Mesothelial cell of epicardium (in vitro differentiated cells): ENCODE measurements at regions not wholly inside any gene's neighbourhood (a gene's known extent, or its start where the extent isn't known, plus 50 kb on each side); places are given as distances from the start of the nearest gene placed in this dataset.

ENCODE experiments used
- DNase-seq, 2 experiments: peaks; one replicate each; pipeline ENCODE4 v3.0.0; 2021; ENCODE audit warnings: low spot score in 2 of 2; ENCODE audit not compliant: unreplicated experiment in 2 of 2
- H3K27ac Mint-ChIP-seq: 2 replicates; pipeline ENCODE4 v1.8.0; 2021; ENCODE audit warnings: mixed read lengths
- H3K27me3 Mint-ChIP-seq: 2 replicates; pipeline ENCODE4 v1.8.0; 2021; ENCODE audit warnings: low read depth, mixed read lengths
- H3K36me3 Mint-ChIP-seq: 2 replicates; pipeline ENCODE4 v1.8.0; 2021; ENCODE audit warnings: mixed read lengths
- H3K4me1 Mint-ChIP-seq: 2 replicates; pipeline ENCODE4 v1.8.0; 2021; ENCODE audit warnings: mixed read lengths
- H3K4me3 Mint-ChIP-seq: 2 replicates; pipeline ENCODE4 v1.8.0; 2021; ENCODE audit warnings: mild to moderate bottlenecking, moderate library complexity, mixed read lengths
- H3K9me3 Mint-ChIP-seq: 2 replicates; pipeline ENCODE4 v1.8.0; 2021; ENCODE audit warnings: mixed read lengths
- TF ChIP-seq, protein P1 (sequence below): fragments of 200-600 bp; sonication (generic); IDR thresholded peaks from one replicate; pipeline ENCODE4 v1.5.0; 2021; ENCODE audit warnings: antibody characterized with exemption; ENCODE audit not compliant: unreplicated experiment

DNA sequence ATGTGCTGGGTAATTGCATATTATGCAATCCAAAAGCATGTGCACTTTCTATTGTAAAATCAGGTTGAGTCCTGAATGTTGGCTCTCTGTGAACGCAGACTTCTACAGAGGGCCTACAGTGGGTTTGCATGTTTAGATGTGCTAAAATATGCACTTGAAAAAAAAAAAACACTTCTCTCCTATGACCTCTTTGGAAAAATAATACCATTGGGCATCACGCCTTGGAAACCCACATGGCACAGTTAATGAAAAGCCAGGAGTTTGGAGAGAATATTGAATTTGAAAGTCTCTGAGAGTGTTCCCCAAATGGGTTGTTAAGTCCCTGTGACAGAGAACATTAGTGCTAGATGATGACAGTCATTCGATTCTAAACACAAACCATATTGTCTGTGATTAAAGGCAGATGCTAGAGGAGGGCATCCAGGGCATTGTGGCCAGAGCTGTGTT lies 710.4 kb upstream of the PIK3C3 start:
- Mint-ChIP-seq H3K9me3 (peaks cover 7% of the 10 kb centered on the region), H3K36me3 (no peaks in the 10 kb centered on the region), H3K4me3 (no peak overlapping the region), H3K27ac (no peak overlapping the region), H3K27me3 (no peaks in the 10 kb centered on the region), H3K4me1 (no peaks in the 10 kb centered on the region)
- TF ChIP-seq, protein P1, sequence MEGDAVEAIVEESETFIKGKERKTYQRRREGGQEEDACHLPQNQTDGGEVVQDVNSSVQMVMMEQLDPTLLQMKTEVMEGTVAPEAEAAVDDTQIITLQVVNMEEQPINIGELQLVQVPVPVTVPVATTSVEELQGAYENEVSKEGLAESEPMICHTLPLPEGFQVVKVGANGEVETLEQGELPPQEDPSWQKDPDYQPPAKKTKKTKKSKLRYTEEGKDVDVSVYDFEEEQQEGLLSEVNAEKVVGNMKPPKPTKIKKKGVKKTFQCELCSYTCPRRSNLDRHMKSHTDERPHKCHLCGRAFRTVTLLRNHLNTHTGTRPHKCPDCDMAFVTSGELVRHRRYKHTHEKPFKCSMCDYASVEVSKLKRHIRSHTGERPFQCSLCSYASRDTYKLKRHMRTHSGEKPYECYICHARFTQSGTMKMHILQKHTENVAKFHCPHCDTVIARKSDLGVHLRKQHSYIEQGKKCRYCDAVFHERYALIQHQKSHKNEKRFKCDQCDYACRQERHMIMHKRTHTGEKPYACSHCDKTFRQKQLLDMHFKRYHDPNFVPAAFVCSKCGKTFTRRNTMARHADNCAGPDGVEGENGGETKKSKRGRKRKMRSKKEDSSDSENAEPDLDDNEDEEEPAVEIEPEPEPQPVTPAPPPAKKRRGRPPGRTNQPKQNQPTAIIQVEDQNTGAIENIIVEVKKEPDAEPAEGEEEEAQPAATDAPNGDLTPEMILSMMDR = no peak
- DNase-seq = no peak

DNA sequence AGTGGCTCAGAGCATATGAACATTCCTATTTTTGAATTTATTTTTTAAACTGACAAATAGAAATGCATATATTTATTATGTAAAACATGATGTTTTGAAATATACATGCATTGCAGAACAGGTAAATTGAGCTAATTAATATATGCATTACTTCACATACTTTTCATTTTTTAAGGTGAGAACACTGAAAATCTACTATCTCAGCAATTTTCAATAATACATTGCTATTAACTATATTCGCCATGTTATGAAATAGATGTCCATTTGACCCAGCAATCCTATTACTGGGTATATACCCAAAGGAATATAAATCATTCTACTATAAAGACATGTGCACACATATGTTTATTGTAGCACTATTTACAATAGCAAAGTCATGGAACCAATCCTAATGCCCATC lies 717.7 kb upstream of the PIK3C3 start:
- no peaks in the 10 kb centered on the region for H3K4me1 Mint-ChIP-seq
- no peak overlapping the region for H3K4me3 Mint-ChIP-seq
- H3K27ac Mint-ChIP-seq = no peak overlapping the region
- peaks cover 13% of the 10 kb centered on the region for H3K9me3 Mint-ChIP-seq
- H3K27me3 Mint-ChIP-seq = no peaks in the 10 kb centered on the region
- TF ChIP-seq, protein P1 = no peak
- no peak for DNase-seq
- H3K36me3 Mint-ChIP-seq = no peaks in the 10 kb centered on the region

DNA sequence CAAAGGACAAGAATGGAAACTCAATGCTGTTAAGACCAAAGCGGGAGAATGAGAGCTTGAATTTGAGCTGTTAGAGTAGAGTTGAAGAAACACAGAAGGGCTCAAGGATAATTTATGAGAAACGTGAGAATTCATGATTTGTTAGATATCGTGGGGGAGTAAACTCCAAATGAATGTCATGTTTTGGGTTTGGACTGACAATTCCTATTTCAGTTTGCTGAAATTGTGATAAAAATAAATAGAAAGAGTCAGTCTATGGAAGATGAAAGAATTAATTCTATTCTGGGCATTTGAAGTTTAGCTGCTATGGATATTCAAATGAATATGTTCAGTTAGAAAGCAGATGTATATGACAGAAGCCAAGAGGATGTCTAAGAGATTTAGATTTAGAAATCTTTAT lies 723.4 kb upstream of the PIK3C3 start:
- Mint-ChIP-seq H3K36me3 (no peaks in the 10 kb centered on the region), H3K27me3 (no peaks in the 10 kb centered on the region), H3K4me3 (no peak overlapping the region), H3K27ac (no peak overlapping the region), H3K9me3 (no peaks in the 10 kb centered on the region), H3K4me1 (no peaks in the 10 kb centered on the region)
- TF ChIP-seq, protein P1 = no peak
- DNase-seq = no peak

DNA sequence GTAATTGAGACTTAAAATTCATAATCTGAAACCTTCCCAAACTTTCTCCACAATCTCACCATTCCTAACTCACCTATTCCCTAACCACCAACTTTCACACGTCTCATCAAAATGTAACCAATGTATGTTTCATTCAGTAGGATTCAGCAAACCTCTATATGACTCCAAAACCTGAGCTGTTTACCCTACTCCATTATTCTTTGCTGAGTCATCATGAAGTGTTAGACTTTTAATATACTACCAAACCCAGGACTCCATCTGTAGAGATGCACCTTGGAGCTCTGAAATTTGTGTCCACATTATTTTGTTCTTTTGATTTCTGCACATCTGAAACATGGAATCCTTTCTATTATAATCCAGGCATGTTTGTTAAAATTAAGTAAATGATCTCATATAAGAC lies 727.0 kb upstream of the PIK3C3 start:
- DNase-seq = no peak
- Mint-ChIP-seq H3K4me3 (no peak overlapping the region), H3K36me3 (no peaks in the 10 kb centered on the region), H3K4me1 (no peaks in the 10 kb centered on the region), H3K27ac (no peak overlapping the region), H3K9me3 (peaks cover 7% of the 10 kb centered on the region), H3K27me3 (no peaks in the 10 kb centered on the region)
- TF ChIP-seq, protein P1 = no peak

DNA sequence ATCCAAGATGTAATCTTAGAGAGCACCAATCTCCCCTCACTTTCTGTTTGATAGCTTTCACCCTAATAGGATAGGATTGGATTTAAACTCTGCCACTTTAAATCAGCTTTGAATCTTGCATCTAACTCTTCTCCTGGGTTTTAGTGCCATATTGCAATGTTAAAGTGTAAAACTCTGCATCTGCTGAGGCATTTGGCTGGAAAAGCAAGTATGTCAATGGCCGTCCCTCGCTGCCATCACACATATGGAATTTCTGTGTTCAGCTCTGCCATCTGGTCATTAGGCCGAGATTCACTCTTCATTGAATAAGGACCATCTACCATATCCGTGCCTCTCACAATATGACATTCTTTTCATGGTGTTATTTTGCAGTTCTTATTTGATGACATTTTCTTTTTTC lies 728.1 kb upstream of the PIK3C3 start:
- DNase-seq = no peak
- Mint-ChIP-seq H3K27ac (no peak overlapping the region), H3K4me1 (no peaks in the 10 kb centered on the region), H3K36me3 (no peaks in the 10 kb centered on the region), H3K27me3 (no peaks in the 10 kb centered on the region), H3K4me3 (no peak overlapping the region), H3K9me3 (peaks cover 14% of the 10 kb centered on the region)
- TF ChIP-seq, protein P1 = no peak

DNA sequence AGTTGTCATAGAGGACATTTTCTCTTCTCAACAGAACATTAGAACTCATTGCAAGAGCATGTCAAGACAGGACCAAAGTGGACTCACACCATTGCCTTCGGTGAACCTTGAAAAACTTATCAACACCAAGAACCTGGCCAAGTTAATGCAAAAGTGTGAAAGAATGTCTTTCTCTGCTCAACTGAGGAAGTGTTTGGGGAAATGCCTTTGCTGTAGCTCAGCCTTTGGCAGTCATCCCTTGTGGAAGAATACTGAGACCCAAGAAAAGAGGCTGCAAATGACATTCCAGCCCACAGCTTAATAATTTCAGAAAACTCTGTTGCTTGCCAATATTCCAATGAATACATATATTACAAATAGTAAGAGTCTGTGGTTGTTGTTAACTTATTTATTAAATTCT lies 728.8 kb upstream of the PIK3C3 start:
- Mint-ChIP-seq H3K36me3 (no peaks in the 10 kb centered on the region), H3K4me3 (no peak overlapping the region), H3K9me3 (peaks cover 14% of the 10 kb centered on the region), H3K4me1 (no peaks in the 10 kb centered on the region), H3K27ac (no peak overlapping the region), H3K27me3 (no peaks in the 10 kb centered on the region)
- TF ChIP-seq, protein P1 = no peak
- DNase-seq = no peak
